ENCODE measurements at regions not wholly inside any gene's neighbourhood (a gene's known extent, or its start where the extent isn't known, plus 50 kb on each side); places are given as distances from the start of the nearest gene placed in this dataset.

DNA sequence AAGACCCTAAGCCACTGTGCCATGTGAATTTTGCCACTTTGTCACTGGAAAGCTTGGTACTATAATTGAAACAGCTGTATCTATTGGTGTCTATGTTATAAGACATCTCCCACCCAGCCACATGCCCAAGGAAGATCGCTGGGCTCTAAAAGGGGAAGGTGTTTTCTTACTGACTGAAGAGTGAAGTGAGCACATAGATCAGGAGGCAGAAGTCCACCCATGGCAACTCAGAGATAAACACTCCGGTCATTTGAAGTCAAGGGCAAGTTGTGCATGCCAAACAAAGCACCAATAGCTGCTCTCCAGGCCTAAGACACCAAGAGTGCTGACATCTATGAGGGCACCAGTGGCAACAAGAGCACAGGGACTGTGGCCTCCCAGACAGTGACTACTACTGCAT is 153.8 kb downstream of the KCTD12 start:
- Histone ChIP-seq H3K36me3 (ENCODE audit: insufficient read depth, low read length) (no peaks in the 10 kb centered on the region), H3K27ac (ENCODE audit: low read depth, low read length) (no peak overlapping the region), H3K4me3 (ENCODE audit: low read length in 2 of 2) (no peak overlapping the region), H3K27me3 (ENCODE audit: insufficient read depth, low read length) (no peaks in the 10 kb centered on the region), H3K9me3 (ENCODE audit: control insufficient read depth in 1 of 2, low read length in 2 of 2) (no peaks in the 10 kb centered on the region), H3K4me1 (ENCODE audit: insufficient read depth, low read length) (no peaks in the 10 kb centered on the region)
- POLR2A ChIA-PET (ENCODE audit: partially characterized antibody): no interaction called here
- Mint-ChIP-seq H3K27me3 (peaks cover 0 to 2% of the 10 kb centered on the region in 2 donors), H3K36me3 (no peaks in the 10 kb centered on the region), H3K9me3 (peaks cover 0 to 1% (median 0%) of the 10 kb centered on the region in 8 donors), H3K4me3 (no peak overlapping the region), H3K27ac (no peak overlapping the region), H3K4me1 (no peaks in the 10 kb centered on the region)
- CTCF ChIA-PET (ENCODE audit: partially characterized antibody): no interaction called here
- DNase-seq: no peak
- intact Hi-C loops (cut with micrococcal nuclease): no loop called here

GRCh38 chr13:76730220-76730619 is 156.0 kb downstream of the KCTD12 start:
- no peak overlapping the region for H3K27ac Mint-ChIP-seq
- DNase-seq: no peak
- ChIA-PET CTCF (ENCODE audit: partially characterized antibody) (no interaction called here), POLR2A (ENCODE audit: partially characterized antibody) (no interaction called here)
- intact Hi-C loops (cut with micrococcal nuclease): no loop called here
- H3K9me3 Mint-ChIP-seq: peaks cover 0 to 3% (median 0%) of the 10 kb centered on the region in 8 donors
- no peak overlapping the region for H3K4me3 ChIP-seq (ENCODE audit: low read length in 2 of 2)
- no peaks in the 10 kb centered on the region for H3K4me1 Mint-ChIP-seq
- H3K27me3 ChIP-seq (ENCODE audit: insufficient read depth, low read length): no peaks in the 10 kb centered on the region
- no peaks in the 10 kb centered on the region for H3K36me3 Mint-ChIP-seq
- H3K4me1 ChIP-seq (ENCODE audit: insufficient read depth, low read length): no peaks in the 10 kb centered on the region
- no peak overlapping the region for H3K4me3 Mint-ChIP-seq
- no peaks in the 10 kb centered on the region for H3K36me3 ChIP-seq (ENCODE audit: insufficient read depth, low read length)
- no peak overlapping the region for H3K27ac ChIP-seq (ENCODE audit: low read depth, low read length)
- H3K9me3 ChIP-seq (ENCODE audit: control insufficient read depth in 1 of 2, low read length in 2 of 2): no peaks in the 10 kb centered on the region
- H3K27me3 Mint-ChIP-seq: peaks cover 0 to 2% of the 10 kb centered on the region in 2 donors

- CTCF ChIA-PET (ENCODE audit: partially characterized antibody): no interaction called here
- Mint-ChIP-seq H3K36me3 (no peaks in the 10 kb centered on the region), H3K27ac (no peak overlapping the region)
Measured at GRCh38 chr13:76729691-76730090, 156.5 kb downstream of the KCTD12 start.

GRCh38 chr13:76725896-76726295 is 160.3 kb downstream of the KCTD12 start:
- H3K27me3 ChIP-seq (ENCODE audit: insufficient read depth, low read length): no peaks in the 10 kb centered on the region
- CTCF ChIA-PET (ENCODE audit: partially characterized antibody): no interaction called here
- Mint-ChIP-seq H3K9me3 (peaks cover 0 to 3% (median 0%) of the 10 kb centered on the region in 8 donors), H3K4me1 (no peaks in the 10 kb centered on the region), H3K27me3 (no peaks in the 10 kb centered on the region), H3K4me3 (no peak overlapping the region), H3K36me3 (no peaks in the 10 kb centered on the region), H3K27ac (no peak overlapping the region)
- no peaks in the 10 kb centered on the region for H3K9me3 ChIP-seq (ENCODE audit: control insufficient read depth in 1 of 2, low read length in 2 of 2)
- H3K4me3 ChIP-seq (ENCODE audit: low read length in 2 of 2): no peak overlapping the region
- intact Hi-C loops (cut with micrococcal nuclease): no loop called here
- no peaks in the 10 kb centered on the region for H3K36me3 ChIP-seq (ENCODE audit: insufficient read depth, low read length)
- no peak overlapping the region for H3K27ac ChIP-seq (ENCODE audit: low read depth, low read length)
- POLR2A ChIA-PET (ENCODE audit: partially characterized antibody): no interaction called here
- no peaks in the 10 kb centered on the region for H3K4me1 ChIP-seq (ENCODE audit: insufficient read depth, low read length)
- no peak for DNase-seq

More at GRCh38 chr13:76729691-76730090, 156.5 kb downstream of the KCTD12 start:
- Mint-ChIP-seq H3K9me3 (peaks cover 0 to 3% (median 0%) of the 10 kb centered on the region in 8 donors), H3K27me3 (peaks cover 0 to 2% of the 10 kb centered on the region in 2 donors), H3K4me3 (no peak overlapping the region), H3K4me1 (no peaks in the 10 kb centered on the region)
- H3K4me3 ChIP-seq (ENCODE audit: low read length in 2 of 2): no peak overlapping the region
- H3K36me3 ChIP-seq (ENCODE audit: insufficient read depth, low read length): no peaks in the 10 kb centered on the region
- no peaks in the 10 kb centered on the region for H3K9me3 ChIP-seq (ENCODE audit: control insufficient read depth in 1 of 2, low read length in 2 of 2)
- no peak for DNase-seq
- POLR2A ChIA-PET (ENCODE audit: partially characterized antibody): no interaction called here
- no peaks in the 10 kb centered on the region for H3K4me1 ChIP-seq (ENCODE audit: insufficient read depth, low read length)
- no peaks in the 10 kb centered on the region for H3K27me3 ChIP-seq (ENCODE audit: insufficient read depth, low read length)
- H3K27ac ChIP-seq (ENCODE audit: low read depth, low read length): no peak overlapping the region
- intact Hi-C loops (cut with micrococcal nuclease): no loop called here

DNA sequence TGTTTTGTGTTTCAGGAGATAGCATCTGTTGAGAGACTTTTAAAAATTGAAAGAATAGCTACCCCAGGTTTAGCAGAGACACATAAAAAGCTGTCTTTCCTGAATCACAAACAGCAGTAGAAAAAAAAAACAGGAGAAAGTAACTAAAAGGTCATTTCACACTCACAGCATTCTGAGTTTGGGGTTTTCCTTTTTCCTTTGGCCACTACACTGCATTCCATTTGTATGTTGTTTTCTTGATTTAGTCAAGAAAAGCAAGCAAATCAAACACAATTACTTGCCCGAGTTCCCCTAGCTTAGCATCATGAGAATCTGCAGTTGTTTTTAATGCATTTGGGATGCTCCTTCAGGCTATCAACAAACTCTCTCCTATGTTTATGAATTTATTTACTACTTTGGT is 161.0 kb downstream of the KCTD12 start:
- H3K4me3 Mint-ChIP-seq: no peak overlapping the region
- ChIA-PET POLR2A (ENCODE audit: partially characterized antibody) (no interaction called here), CTCF (ENCODE audit: partially characterized antibody) (no interaction called here)
- no peak for DNase-seq
- no peak overlapping the region for H3K27ac Mint-ChIP-seq
- H3K36me3 Mint-ChIP-seq: no peaks in the 10 kb centered on the region
- no peaks in the 10 kb centered on the region for H3K27me3 Mint-ChIP-seq
- H3K4me1 Mint-ChIP-seq: no peaks in the 10 kb centered on the region
- peaks cover 0 to 3% (median 0%) of the 10 kb centered on the region in 8 donors for H3K9me3 Mint-ChIP-seq
- H3K36me3 ChIP-seq (ENCODE audit: insufficient read depth, low read length): no peaks in the 10 kb centered on the region
- H3K27me3 ChIP-seq (ENCODE audit: insufficient read depth, low read length): no peaks in the 10 kb centered on the region
- intact Hi-C loops (cut with micrococcal nuclease): no loop called here
- no peak overlapping the region for H3K4me3 ChIP-seq (ENCODE audit: low read length in 2 of 2)
- no peaks in the 10 kb centered on the region for H3K9me3 ChIP-seq (ENCODE audit: control insufficient read depth in 1 of 2, low read length in 2 of 2)
- H3K27ac ChIP-seq (ENCODE audit: low read depth, low read length): no peak overlapping the region
- H3K4me1 ChIP-seq (ENCODE audit: insufficient read depth, low read length): no peaks in the 10 kb centered on the region

DNA sequence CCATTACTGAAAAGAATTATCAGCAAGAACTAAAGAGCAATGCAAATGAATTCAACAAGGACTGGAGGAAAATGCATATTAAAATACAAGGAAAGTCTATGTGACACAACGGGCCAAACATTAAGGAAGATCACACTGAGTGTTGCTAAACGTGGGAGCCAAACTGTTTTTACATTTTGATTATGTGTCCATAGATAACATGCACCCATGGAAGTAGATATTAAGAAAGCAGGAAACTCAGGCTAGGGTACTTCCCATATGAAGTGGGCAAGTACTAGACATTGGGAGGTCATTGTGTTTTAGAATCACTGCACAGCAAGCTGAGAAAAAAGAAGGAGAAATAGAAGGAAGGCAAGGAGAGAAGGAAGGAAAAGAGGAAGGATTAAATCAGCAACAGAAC is 161.8 kb downstream of the KCTD12 start:
- Histone ChIP-seq H3K36me3 (ENCODE audit: insufficient read depth, low read length) (no peaks in the 10 kb centered on the region), H3K9me3 (ENCODE audit: control insufficient read depth in 1 of 2, low read length in 2 of 2) (no peaks in the 10 kb centered on the region), H3K4me3 (ENCODE audit: low read length in 2 of 2) (no peak overlapping the region), H3K27me3 (ENCODE audit: insufficient read depth, low read length) (no peaks in the 10 kb centered on the region), H3K4me1 (ENCODE audit: insufficient read depth, low read length) (no peaks in the 10 kb centered on the region), H3K27ac (ENCODE audit: low read depth, low read length) (no peak overlapping the region)
- Mint-ChIP-seq H3K4me1 (no peaks in the 10 kb centered on the region), H3K9me3 (peaks cover 0 to 3% (median 0%) of the 10 kb centered on the region in 8 donors), H3K27ac (no peak overlapping the region), H3K27me3 (no peaks in the 10 kb centered on the region), H3K4me3 (no peak overlapping the region), H3K36me3 (no peaks in the 10 kb centered on the region)
- POLR2A ChIA-PET (ENCODE audit: partially characterized antibody): no interaction called here
- DNase-seq: no peak
- intact Hi-C loops (cut with micrococcal nuclease): no loop called here
- CTCF ChIA-PET (ENCODE audit: partially characterized antibody): no interaction called here

DNA sequence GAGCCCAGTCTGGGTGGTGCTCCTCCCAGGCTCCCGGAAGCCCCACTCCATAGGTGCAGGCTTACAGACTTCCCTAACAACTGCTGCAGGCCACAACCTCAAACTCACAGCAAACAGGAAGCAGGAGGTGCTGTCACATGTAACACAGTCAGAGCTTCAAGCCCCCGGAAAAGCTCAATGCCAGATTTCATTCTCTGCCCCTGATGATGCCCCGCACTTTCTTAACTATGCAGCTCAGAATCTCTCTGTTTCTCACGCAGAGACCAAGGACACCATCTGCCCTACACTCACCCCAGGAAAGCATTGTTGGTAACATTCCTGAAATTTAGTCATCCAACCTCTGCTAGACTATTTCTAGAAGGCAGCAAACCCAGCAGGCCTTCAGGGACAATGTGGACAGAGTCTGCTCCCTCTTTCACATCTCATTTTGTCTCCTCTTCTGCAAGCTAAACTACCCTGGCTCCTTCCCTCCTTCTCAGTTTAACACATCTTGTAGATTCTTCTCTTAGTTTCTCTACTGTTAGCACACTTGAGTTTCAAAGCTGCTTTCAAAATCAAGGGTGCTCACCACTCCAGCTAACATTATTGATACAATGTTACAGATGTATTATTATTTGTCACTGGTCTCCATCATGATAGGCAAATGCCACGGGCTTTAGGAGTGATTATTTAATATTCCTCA is 162.5 kb downstream of the KCTD12 start:
- Mint-ChIP-seq H3K27me3 (no peaks in the 10 kb centered on the region), H3K36me3 (no peaks in the 10 kb centered on the region), H3K4me3 (no peak overlapping the region), H3K9me3 (peaks cover 0 to 3% (median 0%) of the 10 kb centered on the region in 8 donors), H3K27ac (no peak overlapping the region), H3K4me1 (no peaks in the 10 kb centered on the region)
- H3K36me3 ChIP-seq (ENCODE audit: insufficient read depth, low read length): no peaks in the 10 kb centered on the region
- H3K27me3 ChIP-seq (ENCODE audit: insufficient read depth, low read length): no peaks in the 10 kb centered on the region
- POLR2A ChIA-PET (ENCODE audit: partially characterized antibody): no interaction called here
- H3K4me3 ChIP-seq (ENCODE audit: low read length in 2 of 2): no peak overlapping the region
- no peak overlapping the region for H3K27ac ChIP-seq (ENCODE audit: low read depth, low read length)
- DNase-seq: no peak
- H3K9me3 ChIP-seq (ENCODE audit: control insufficient read depth in 1 of 2, low read length in 2 of 2): no peaks in the 10 kb centered on the region
- CTCF ChIA-PET (ENCODE audit: partially characterized antibody): no interaction called here
- intact Hi-C loops (cut with micrococcal nuclease): no loop called here
- H3K4me1 ChIP-seq (ENCODE audit: insufficient read depth, low read length): no peaks in the 10 kb centered on the region

GRCh38 chr13:76722782-76723181 is 163.4 kb downstream of the KCTD12 start:
- CTCF ChIA-PET (ENCODE audit: partially characterized antibody): no interaction called here
- POLR2A ChIA-PET (ENCODE audit: partially characterized antibody): no interaction called here
- intact Hi-C loops (cut with micrococcal nuclease): no loop called here
- H3K9me3 ChIP-seq (ENCODE audit: control insufficient read depth in 1 of 2, low read length in 2 of 2): no peaks in the 10 kb centered on the region
- H3K4me3 Mint-ChIP-seq: no peak overlapping the region
- H3K36me3 Mint-ChIP-seq: no peaks in the 10 kb centered on the region
- H3K27ac Mint-ChIP-seq: no peak overlapping the region
- H3K36me3 ChIP-seq (ENCODE audit: insufficient read depth, low read length): no peaks in the 10 kb centered on the region
- H3K27me3 ChIP-seq (ENCODE audit: insufficient read depth, low read length): no peaks in the 10 kb centered on the region
- no peaks in the 10 kb centered on the region for H3K4me1 ChIP-seq (ENCODE audit: insufficient read depth, low read length)
- no peak overlapping the region for H3K27ac ChIP-seq (ENCODE audit: low read depth, low read length)
- H3K9me3 Mint-ChIP-seq: peaks cover 0 to 3% (median 0%) of the 10 kb centered on the region in 8 donors
- H3K4me1 Mint-ChIP-seq: no peaks in the 10 kb centered on the region
- no peak for DNase-seq
- no peaks in the 10 kb centered on the region for H3K27me3 Mint-ChIP-seq
- no peak overlapping the region for H3K4me3 ChIP-seq (ENCODE audit: low read length in 2 of 2)
